ENCODE measurements at regions not wholly inside any gene's neighbourhood (a gene's known extent, or its start where the extent isn't known, plus 50 kb on each side); places are given as distances from the start of the nearest gene placed in this dataset.

GRCh38 chr4:179747218-179747910 is 2305.1 kb upstream of the AGA start:
- Histone ChIP-seq H3K9me3 (no peaks in the 10 kb centered on the region), H3K27me3 (no peaks in the 10 kb centered on the region), H3K4me3 (no peak overlapping the region), H3K36me3 (ENCODE audit: low read depth, missing control alignments) (no peaks in the 10 kb centered on the region), H3K4me1 (no peaks in the 10 kb centered on the region), H3K27ac (no peak overlapping the region)
- 71 to 87% methylated on average over 4 of the region's 4 CpGs for WGBS, 2 donors
- no peak for TF ChIP-seq POLR2A (IDR thresholded peaks at IDR 0.05)
- TF ChIP-seq CTCF (IDR thresholded peaks at IDR 0.05) = no peak
- no peak for DNase-seq
- intact Hi-C loops (cut with DNase I; ENCODE audit: low total_unique reads) = no loop called here

GRCh38 chr4:179748837-179749236 is 2306.6 kb upstream of the AGA start:
- H3K9me3 ChIP-seq = no peaks in the 10 kb centered on the region
- WGBS, 2 donors = 70 to 71% methylated on average over 6 of the region's 6 CpGs
- TF ChIP-seq CTCF (IDR thresholded peaks at IDR 0.05) (no peak), POLR2A (IDR thresholded peaks at IDR 0.05) (no peak)
- no peaks in the 10 kb centered on the region for H3K27me3 ChIP-seq
- intact Hi-C loops (cut with DNase I; ENCODE audit: low total_unique reads) = no loop called here
- H3K4me1 ChIP-seq = no peaks in the 10 kb centered on the region
- no peak for DNase-seq
- no peak overlapping the region for H3K4me3 ChIP-seq
- no peak overlapping the region for H3K27ac ChIP-seq
- H3K36me3 ChIP-seq (ENCODE audit: low read depth, missing control alignments) = no peaks in the 10 kb centered on the region

- intact Hi-C loops (cut with DNase I; ENCODE audit: low total_unique reads) = no loop called here
- Histone ChIP-seq H3K27me3 (no peaks in the 10 kb centered on the region), H3K27ac (no peak overlapping the region), H3K4me3 (no peak overlapping the region), H3K36me3 (ENCODE audit: low read depth, missing control alignments) (no peaks in the 10 kb centered on the region), H3K4me1 (no peaks in the 10 kb centered on the region), H3K9me3 (no peaks in the 10 kb centered on the region)
- 38 to 46% methylated on average over 4 of the region's 4 CpGs for WGBS, 2 donors
- TF ChIP-seq CTCF (IDR thresholded peaks at IDR 0.05) (no peak), POLR2A (IDR thresholded peaks at IDR 0.05) (no peak)
- DNase-seq = no peak
Observed at GRCh38 chr4:179750374-179750773, 2308.1 kb upstream of the AGA start.

GRCh38 chr4:179751669-179752068 is 2309.4 kb upstream of the AGA start:
- no peaks in the 10 kb centered on the region for H3K36me3 ChIP-seq (ENCODE audit: low read depth, missing control alignments)
- H3K27me3 ChIP-seq = no peaks in the 10 kb centered on the region
- WGBS, 2 donors = 67 to 82% methylated on average over 8 of the region's 8 CpGs
- TF ChIP-seq CTCF (IDR thresholded peaks at IDR 0.05) = no peak
- no peak for TF ChIP-seq POLR2A (IDR thresholded peaks at IDR 0.05)
- no peak for DNase-seq
- no peak overlapping the region for H3K27ac ChIP-seq
- H3K4me1 ChIP-seq = no peaks in the 10 kb centered on the region
- intact Hi-C loops (cut with DNase I; ENCODE audit: low total_unique reads) = no loop called here
- no peak overlapping the region for H3K4me3 ChIP-seq
- H3K9me3 ChIP-seq = no peaks in the 10 kb centered on the region

GRCh38 chr4:179755322-179755721 is 2313.1 kb upstream of the AGA start:
- 59 to 62% methylated on average over 1 of the region's 1 CpG for WGBS, 2 donors
- Histone ChIP-seq H3K27ac (no peak overlapping the region), H3K4me1 (no peaks in the 10 kb centered on the region), H3K36me3 (ENCODE audit: low read depth, missing control alignments) (no peaks in the 10 kb centered on the region), H3K9me3 (no peaks in the 10 kb centered on the region), H3K4me3 (no peak overlapping the region), H3K27me3 (no peaks in the 10 kb centered on the region)
- intact Hi-C loops (cut with DNase I; ENCODE audit: low total_unique reads) = no loop called here
- TF ChIP-seq CTCF (IDR thresholded peaks at IDR 0.05) = no peak
- no peak for DNase-seq
